Kidney epithelial cell (primary cell): ENCODE measurements at regions not wholly inside any gene's neighbourhood (a gene's known extent, or its start where the extent isn't known, plus 50 kb on each side); places are given as distances from the start of the nearest gene placed in this dataset.

Experiments used
- DNase-seq: peaks from one replicate; pipeline ENCODE4 v3.0.0-alpha.2; 2010; ENCODE audit warnings: low read depth
- H3K27me3 ChIP-seq: 2 replicates; pipeline ENCODE4 v1.6.0; 2011; ENCODE audit warnings: low read length; ENCODE audit not compliant: control insufficient read depth, insufficient read depth
- H3K36me3 ChIP-seq: 2 replicates; pipeline ENCODE4 v1.5.1; 2011; ENCODE audit warnings: low read length; ENCODE audit not compliant: control insufficient read depth, insufficient read depth
- H3K4me3 ChIP-seq: 2 replicates; pipeline ENCODE4 v1.5.1; 2011; ENCODE audit warnings: low read depth, mild to moderate bottlenecking, control low read depth, low read length
- TF ChIP-seq, protein P1 (sequence below): IDR thresholded peaks from 2 replicates; pipeline ENCODE4 v1.5.1; 2011; ENCODE audit warnings: mild to moderate bottlenecking, moderate library complexity, low read length, control low read depth, inconsistent platforms; ENCODE audit not compliant: insufficient read depth, poor library complexity, severe bottlenecking

DNA sequence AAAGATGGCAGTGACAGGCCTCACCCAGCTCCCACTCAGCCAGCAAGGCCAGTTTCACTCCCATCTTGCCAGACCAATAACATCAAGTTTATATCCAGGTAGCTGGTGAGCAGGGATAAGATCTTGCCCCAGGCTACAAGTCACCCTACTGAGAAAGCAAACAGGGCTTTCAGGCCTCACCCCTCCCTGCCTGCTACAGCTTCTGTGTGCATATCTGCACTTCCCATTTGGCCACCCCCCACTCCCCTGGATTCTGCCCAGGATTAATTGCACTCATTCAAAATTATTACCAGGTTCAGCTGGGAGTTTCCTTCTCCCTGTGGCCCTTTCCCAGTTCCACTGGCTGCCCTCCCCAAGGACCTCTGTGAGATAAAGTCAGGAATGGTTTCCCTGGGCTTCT, 352.1 kb downstream of the TBX15 start:
- Histone ChIP-seq H3K27me3 (no peaks in the 10 kb centered on the region), H3K36me3 (no peaks in the 10 kb centered on the region), H3K4me3 (no peak overlapping the region)
- TF ChIP-seq, protein P1, sequence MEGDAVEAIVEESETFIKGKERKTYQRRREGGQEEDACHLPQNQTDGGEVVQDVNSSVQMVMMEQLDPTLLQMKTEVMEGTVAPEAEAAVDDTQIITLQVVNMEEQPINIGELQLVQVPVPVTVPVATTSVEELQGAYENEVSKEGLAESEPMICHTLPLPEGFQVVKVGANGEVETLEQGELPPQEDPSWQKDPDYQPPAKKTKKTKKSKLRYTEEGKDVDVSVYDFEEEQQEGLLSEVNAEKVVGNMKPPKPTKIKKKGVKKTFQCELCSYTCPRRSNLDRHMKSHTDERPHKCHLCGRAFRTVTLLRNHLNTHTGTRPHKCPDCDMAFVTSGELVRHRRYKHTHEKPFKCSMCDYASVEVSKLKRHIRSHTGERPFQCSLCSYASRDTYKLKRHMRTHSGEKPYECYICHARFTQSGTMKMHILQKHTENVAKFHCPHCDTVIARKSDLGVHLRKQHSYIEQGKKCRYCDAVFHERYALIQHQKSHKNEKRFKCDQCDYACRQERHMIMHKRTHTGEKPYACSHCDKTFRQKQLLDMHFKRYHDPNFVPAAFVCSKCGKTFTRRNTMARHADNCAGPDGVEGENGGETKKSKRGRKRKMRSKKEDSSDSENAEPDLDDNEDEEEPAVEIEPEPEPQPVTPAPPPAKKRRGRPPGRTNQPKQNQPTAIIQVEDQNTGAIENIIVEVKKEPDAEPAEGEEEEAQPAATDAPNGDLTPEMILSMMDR, result no peak
- no peak for DNase-seq

GRCh38 chr1:118627435-118627834, 360.7 kb downstream of the TBX15 start:
- DNase-seq, result no peak
- TF ChIP-seq, protein P1, result no peak

GRCh38 chr1:118621839-118622238, 366.3 kb downstream of the TBX15 start:
- Histone ChIP-seq H3K4me3 (no peak overlapping the region), H3K36me3 (no peaks in the 10 kb centered on the region), H3K27me3 (no peaks in the 10 kb centered on the region)
- TF ChIP-seq, protein P1, result no peak
- no peak for DNase-seq

More at GRCh38 chr1:118627435-118627834, 360.7 kb downstream of the TBX15 start:
- no peaks in the 10 kb centered on the region for H3K36me3 ChIP-seq
- no peaks in the 10 kb centered on the region for H3K27me3 ChIP-seq
- no peak overlapping the region for H3K4me3 ChIP-seq

- TF ChIP-seq, protein P1, result no peak
- Histone ChIP-seq H3K36me3 (no peaks in the 10 kb centered on the region), H3K4me3 (no peak overlapping the region)
These were observed 369.4 kb downstream of the TBX15 start for GRCh38 chr1:118618618-118619340.

GRCh38 chr1:118617916-118618315, 370.2 kb downstream of the TBX15 start:
- DNase-seq, result no peak
- no peaks in the 10 kb centered on the region for H3K36me3 ChIP-seq
- TF ChIP-seq, protein P1, result no peak
- no peaks in the 10 kb centered on the region for H3K27me3 ChIP-seq
- H3K4me3 ChIP-seq, result no peak overlapping the region

More at GRCh38 chr1:118618618-118619340, 369.4 kb downstream of the TBX15 start:
- DNase-seq, result no peak
- no peaks in the 10 kb centered on the region for H3K27me3 ChIP-seq

GRCh38 chr1:118615066-118615465, 373.1 kb downstream of the TBX15 start:
- Histone ChIP-seq H3K36me3 (no peaks in the 10 kb centered on the region), H3K4me3 (no peak overlapping the region), H3K27me3 (no peaks in the 10 kb centered on the region)
- DNase-seq, result no peak
- TF ChIP-seq, protein P1, result no peak
